Mucosa of stomach (tissue), 1 donor: ENCODE measurements at regions not wholly inside any gene's neighbourhood (a gene's known extent, or its start where the extent isn't known, plus 50 kb on each side); places are given as distances from the start of the nearest gene placed in this dataset.

Source experiments
- H3K27me3 ChIP-seq: one replicate; pipeline ENCODE4 v1.7.0; 2013; ENCODE audit warnings: mild to moderate bottlenecking, low read length; ENCODE audit not compliant: control insufficient read depth, insufficient read depth
- H3K36me3 ChIP-seq: one replicate; pipeline ENCODE4 v1.7.0; 2013; ENCODE audit warnings: low read length; ENCODE audit not compliant: control insufficient read depth, insufficient read depth
- H3K4me1 ChIP-seq: one replicate; pipeline ENCODE4 v1.7.0; 2013; ENCODE audit warnings: mild to moderate bottlenecking, low read length; ENCODE audit not compliant: control insufficient read depth, insufficient read depth
- H3K4me3 ChIP-seq: one replicate; pipeline ENCODE4 v1.7.0; 2013; ENCODE audit warnings: low read length
- H3K9ac ChIP-seq: one replicate; pipeline ENCODE4 v1.7.0; 2013; ENCODE audit warnings: mild to moderate bottlenecking, low read length, moderate library complexity
- H3K9me3 ChIP-seq: one replicate; pipeline ENCODE4 v1.7.0; 2013; ENCODE audit warnings: mild to moderate bottlenecking, low read length, moderate library complexity; ENCODE audit not compliant: control insufficient read depth
- donor health status: Pancreatic carcinoma.

- no peaks in the 10 kb centered on the region for H3K4me1 ChIP-seq
- H3K27me3 ChIP-seq: no peaks in the 10 kb centered on the region
- H3K4me3 ChIP-seq: no peak overlapping the region
- no peak overlapping the region for H3K9ac ChIP-seq
- no peaks in the 10 kb centered on the region for H3K9me3 ChIP-seq
- H3K36me3 ChIP-seq: no peaks in the 10 kb centered on the region
Observed at GRCh38 chr13:22001336-22001735, 330.5 kb downstream of the FGF9 start.

DNA sequence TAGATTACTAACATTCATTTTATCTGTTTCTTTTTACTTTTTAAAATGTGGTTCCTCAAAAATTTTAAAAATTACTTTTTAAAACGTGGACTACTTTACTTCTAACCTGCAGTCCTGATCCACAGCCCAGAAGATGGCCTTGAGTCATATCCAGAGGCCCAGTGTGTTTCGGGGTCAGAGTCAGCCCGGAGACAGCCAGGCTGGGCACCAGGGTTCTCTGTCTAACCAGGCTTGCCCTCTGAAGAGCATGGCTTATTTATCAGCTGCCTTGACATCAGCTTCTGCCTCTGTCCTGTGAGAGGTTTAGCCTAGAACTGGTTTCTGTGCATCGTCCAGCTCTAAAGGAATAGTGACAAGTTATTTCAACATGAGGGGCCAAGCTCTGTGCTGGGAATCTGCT, 332.0 kb downstream of the FGF9 start:
- no peak overlapping the region for H3K9ac ChIP-seq
- H3K4me1 ChIP-seq: no peaks in the 10 kb centered on the region
- H3K9me3 ChIP-seq: no peaks in the 10 kb centered on the region
- no peaks in the 10 kb centered on the region for H3K27me3 ChIP-seq
- H3K36me3 ChIP-seq: no peaks in the 10 kb centered on the region
- H3K4me3 ChIP-seq: no peak overlapping the region

DNA sequence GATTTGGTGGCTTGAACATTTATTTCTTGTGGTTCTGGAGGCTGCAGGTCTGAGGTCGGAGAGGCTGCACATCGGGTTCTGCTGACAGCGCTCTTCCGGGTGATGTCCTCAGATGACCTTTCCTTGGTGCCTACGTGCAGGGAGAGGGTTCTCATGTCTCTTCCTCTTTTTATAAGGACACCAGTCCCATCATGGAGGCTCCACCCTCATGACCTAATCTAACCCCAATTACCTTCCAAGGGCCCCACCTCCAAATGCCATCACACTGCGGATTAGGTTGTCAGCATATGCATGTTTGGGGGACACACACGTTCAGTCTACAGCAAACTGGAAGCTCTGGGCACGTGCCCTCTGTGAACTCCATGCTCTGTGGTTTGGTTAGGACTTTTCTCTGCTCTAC, 338.6 kb downstream of the FGF9 start:
- Histone ChIP-seq H3K4me3 (no peak overlapping the region), H3K9ac (no peak overlapping the region), H3K36me3 (no peaks in the 10 kb centered on the region), H3K4me1 (no peaks in the 10 kb centered on the region), H3K27me3 (no peaks in the 10 kb centered on the region), H3K9me3 (no peaks in the 10 kb centered on the region)

DNA sequence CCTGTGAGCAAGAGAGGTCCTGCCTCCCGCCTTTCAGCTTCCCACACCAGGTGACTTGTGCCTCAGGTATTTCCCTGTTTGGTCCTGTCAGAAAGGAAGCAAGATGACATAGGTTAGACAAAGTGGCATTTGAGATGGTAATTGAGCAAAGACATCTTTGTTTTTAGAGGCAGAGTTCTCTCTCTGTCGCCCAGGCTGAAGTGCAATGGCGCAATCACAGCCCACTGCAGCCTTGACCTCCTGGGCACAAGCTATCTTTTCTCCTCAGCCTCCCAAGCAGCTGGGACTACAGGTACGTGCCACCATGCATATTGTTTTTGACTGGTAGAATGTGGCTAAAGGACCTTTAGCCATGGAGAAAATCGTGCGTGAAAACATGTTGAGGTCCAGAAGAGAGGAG, 339.1 kb downstream of the FGF9 start:
- H3K4me3 ChIP-seq: no peak overlapping the region
- H3K9me3 ChIP-seq: no peaks in the 10 kb centered on the region
- H3K4me1 ChIP-seq: no peaks in the 10 kb centered on the region
- no peaks in the 10 kb centered on the region for H3K27me3 ChIP-seq
- H3K9ac ChIP-seq: no peak overlapping the region
- H3K36me3 ChIP-seq: no peaks in the 10 kb centered on the region

GRCh38 chr13:22012686-22013085, 341.8 kb downstream of the FGF9 start:
- Histone ChIP-seq H3K9me3 (no peaks in the 10 kb centered on the region), H3K27me3 (no peaks in the 10 kb centered on the region), H3K4me3 (no peak overlapping the region), H3K9ac (no peak overlapping the region), H3K4me1 (no peaks in the 10 kb centered on the region), H3K36me3 (no peaks in the 10 kb centered on the region)

- H3K36me3 ChIP-seq: no peaks in the 10 kb centered on the region
Observed at GRCh38 chr13:22014469-22014868, 343.6 kb downstream of the FGF9 start.

GRCh38 chr13:22017226-22017625, 346.4 kb downstream of the FGF9 start:
- H3K36me3 ChIP-seq: no peaks in the 10 kb centered on the region
- no peaks in the 10 kb centered on the region for H3K9me3 ChIP-seq
- no peak overlapping the region for H3K4me3 ChIP-seq
- no peaks in the 10 kb centered on the region for H3K27me3 ChIP-seq
- H3K4me1 ChIP-seq: no peaks in the 10 kb centered on the region
- H3K9ac ChIP-seq: no peak overlapping the region

More at GRCh38 chr13:22014469-22014868, 343.6 kb downstream of the FGF9 start:
- Histone ChIP-seq H3K9me3 (no peaks in the 10 kb centered on the region), H3K9ac (no peak overlapping the region), H3K4me3 (no peak overlapping the region), H3K27me3 (no peaks in the 10 kb centered on the region), H3K4me1 (no peaks in the 10 kb centered on the region)

- Histone ChIP-seq H3K9me3 (no peaks in the 10 kb centered on the region), H3K4me1 (no peaks in the 10 kb centered on the region), H3K4me3 (no peak overlapping the region), H3K9ac (no peak overlapping the region), H3K27me3 (no peaks in the 10 kb centered on the region), H3K36me3 (no peaks in the 10 kb centered on the region)
Observed at GRCh38 chr13:22018076-22018835, 347.4 kb downstream of the FGF9 start.

DNA sequence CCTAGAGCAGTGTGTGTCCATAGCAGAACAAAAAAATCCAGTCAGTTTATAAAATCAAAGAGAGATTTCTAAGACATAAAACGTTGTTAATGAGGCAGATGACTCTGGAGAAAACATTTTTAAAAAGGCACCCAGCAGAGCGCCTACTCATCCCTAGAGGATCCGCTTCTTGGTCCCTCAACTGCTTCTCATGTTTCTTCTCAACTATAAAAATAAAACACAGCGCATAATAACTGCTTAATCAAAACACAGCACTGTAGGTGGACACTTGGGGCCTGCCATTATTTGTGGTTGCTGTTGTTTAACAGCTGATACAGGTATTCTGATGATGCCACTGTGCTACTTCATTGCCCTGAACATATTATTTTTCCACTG, 347.9 kb downstream of the FGF9 start:
- H3K4me3 ChIP-seq: no peak overlapping the region
- H3K9ac ChIP-seq: no peak overlapping the region
- no peaks in the 10 kb centered on the region for H3K4me1 ChIP-seq
- no peaks in the 10 kb centered on the region for H3K36me3 ChIP-seq
- H3K27me3 ChIP-seq: no peaks in the 10 kb centered on the region
- no peaks in the 10 kb centered on the region for H3K9me3 ChIP-seq

GRCh38 chr13:22024381-22024994, 353.6 kb downstream of the FGF9 start:
- no peaks in the 10 kb centered on the region for H3K4me1 ChIP-seq

DNA sequence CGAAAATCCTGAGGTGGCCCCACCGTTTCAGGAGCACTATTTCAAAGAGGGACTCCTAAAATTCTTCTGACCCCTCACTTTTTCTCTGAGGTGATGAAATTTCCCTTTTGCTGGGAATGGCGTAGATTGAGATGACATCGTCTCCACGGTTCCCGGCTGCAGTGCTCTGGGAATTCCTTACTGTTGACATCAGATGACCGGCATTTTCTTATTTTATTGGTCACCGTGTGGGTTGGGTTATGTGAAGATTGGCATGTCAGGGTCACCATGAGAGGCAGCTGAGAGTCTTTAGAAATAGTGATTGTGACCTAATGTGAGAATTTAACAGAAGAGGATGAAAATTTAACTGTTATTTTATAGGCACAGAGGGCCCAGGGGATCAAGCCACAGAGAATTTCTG, 356.7 kb downstream of the FGF9 start:
- Histone ChIP-seq H3K4me1 (no peaks in the 10 kb centered on the region), H3K9me3 (no peaks in the 10 kb centered on the region), H3K36me3 (no peaks in the 10 kb centered on the region), H3K4me3 (no peak overlapping the region), H3K9ac (no peak overlapping the region), H3K27me3 (no peaks in the 10 kb centered on the region)

More at GRCh38 chr13:22024381-22024994, 353.6 kb downstream of the FGF9 start:
- Histone ChIP-seq H3K9ac (no peak overlapping the region), H3K36me3 (no peaks in the 10 kb centered on the region), H3K27me3 (no peaks in the 10 kb centered on the region), H3K4me3 (no peak overlapping the region), H3K9me3 (no peaks in the 10 kb centered on the region)

DNA sequence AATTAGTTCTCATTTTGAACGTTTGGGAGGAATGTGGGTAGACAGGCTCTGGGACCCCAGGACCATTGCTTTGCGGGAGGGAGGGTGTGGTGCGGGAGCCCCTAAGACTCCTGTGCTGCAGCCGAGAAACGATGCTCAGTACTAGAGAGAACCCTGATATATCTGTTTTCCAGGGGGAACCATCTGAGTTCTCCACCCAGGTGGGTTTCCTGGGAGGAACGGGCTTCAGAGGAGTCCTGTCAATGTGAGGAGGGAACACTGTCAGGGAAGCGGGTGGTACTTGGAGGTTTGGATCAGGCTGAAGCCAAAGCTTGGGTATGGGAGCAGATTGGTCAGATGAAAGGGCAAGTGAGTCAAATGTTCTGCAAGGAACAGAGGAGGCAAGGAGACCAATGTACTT, 358.0 kb downstream of the FGF9 start:
- no peaks in the 10 kb centered on the region for H3K36me3 ChIP-seq
- H3K4me3 ChIP-seq: no peak overlapping the region
- no peaks in the 10 kb centered on the region for H3K27me3 ChIP-seq
- H3K9ac ChIP-seq: no peak overlapping the region
- H3K4me1 ChIP-seq: no peaks in the 10 kb centered on the region
- H3K9me3 ChIP-seq: no peaks in the 10 kb centered on the region
